A549 (cell line): ENCODE measurements at regions not wholly inside any gene's neighbourhood (a gene's known extent, or its start where the extent isn't known, plus 50 kb on each side); places are given as distances from the start of the nearest gene placed in this dataset.
A peak's percentile ranks its signal among the peaks of the same experiment; 100 is the strongest.

Experiments
- BCL3 ChIP-seq: fragments of >200 bp; sonication (Bioruptor Twin); formaldehyde crosslinking; IDR thresholded peaks from 3 replicates; pipeline ENCODE4 v1.6.1; 2016
- CTCF ChIP-seq: fragments of >200 bp; sonication (Bioruptor Twin); formaldehyde crosslinking; IDR thresholded peaks from 3 replicates; pipeline ENCODE4 v1.5.1; 2016
- EP300 ChIP-seq, 2 experiments: fragments of >200 bp; sonication (Bioruptor Twin); formaldehyde crosslinking; IDR thresholded peaks; 2 replicates in 1 of 2; 3 replicates in 1 of 2; pipeline ENCODE4 v1.6.1; 2016 to 2017
- HDAC2 ChIP-seq: fragments of 200-600 bp; sonication (generic); IDR thresholded peaks from 2 replicates; pipeline ENCODE4 v1.6.1; 2016
- HES2 ChIP-seq: fragments of >200 bp; sonication (Bioruptor Twin); formaldehyde crosslinking; IDR thresholded peaks from 2 replicates; pipeline ENCODE4 v1.6.1; 2016
- JUNB ChIP-seq: fragments of >200 bp; sonication (Bioruptor Twin); formaldehyde crosslinking; IDR thresholded peaks from 2 replicates; pipeline ENCODE4 v1.6.1; 2016
- MAFK ChIP-seq: fragments of 450-650 bp; IDR thresholded peaks from 2 replicates; pipeline ENCODE4 v1.6.1; 2014; ENCODE audit not compliant: partially characterized antibody
- POLR2A ChIP-seq: IDR thresholded peaks from 2 replicates; pipeline ENCODE4 v1.6.1; 2012; ENCODE audit warnings: mild to moderate bottlenecking, low read length
- RARB ChIP-seq: fragments of 250-450 bp; sonication (Bioruptor Pico); IDR thresholded peaks from 2 replicates; pipeline ENCODE4 v1.8.0; 2021; ENCODE audit warnings: mild to moderate bottlenecking, moderate library complexity
- SMC3 ChIP-seq: fragments of >200 bp; sonication (Bioruptor Twin); formaldehyde crosslinking; IDR thresholded peaks from 3 replicates; pipeline ENCODE4 v1.6.1; 2018; ENCODE audit warnings: inconsistent platforms
- TFCP2L1 ChIP-seq: fragments of 250-450 bp; sonication (Bioruptor Pico); IDR thresholded peaks from 2 replicates; pipeline ENCODE4 v1.5.0; 2021; ENCODE audit warnings: mild to moderate bottlenecking
- TP53 ChIP-seq: fragments of 250-450 bp; sonication (Bioruptor Pico); IDR thresholded peaks from 2 replicates; pipeline ENCODE4 v1.5.0; 2021; ENCODE audit warnings: mild to moderate bottlenecking, moderate library complexity
- USF2 ChIP-seq: fragments of 450-650 bp; IDR thresholded peaks from 2 replicates; pipeline ENCODE4 v1.6.1; 2014; ENCODE audit warnings: antibody characterized with exemption

GRCh38 chr17:14482715-14483114 lies 181.8 kb downstream of the HS3ST3B1 start:
- TF ChIP-seq CTCF (no peak), POLR2A (no peak), EP300 (IDR thresholded peaks at IDR 0.05) (no peak), USF2 (no peak), RARB (CRISPR knock-in tag) (no peak), HDAC2 (no peak), TFCP2L1 (CRISPR knock-in tag) (no peak), HES2 (no peak), MAFK (peak; percentile 54), JUNB (no peak), BCL3 (no peak), SMC3 (no peak), TP53 (CRISPR knock-in tag) (no peak)
